NCI-H748 (cell line): ENCODE measurements at regions not wholly inside any gene's neighbourhood (a gene's known extent, or its start where the extent isn't known, plus 50 kb on each side); places are given as distances from the start of the nearest gene placed in this dataset.
A peak's percentile ranks its signal among the peaks of the same experiment; 100 is the strongest.

ENCODE experiments used
- DNase-seq: peaks from one replicate; lab custom pipeline; 2025; ENCODE audit not compliant: unreplicated experiment; lab: John Stamatoyannopoulos, UW

- no peak for DNase-seq
Observed at GRCh38 chr2:100222844-100223243, 80.5 kb upstream of the AFF3 start.

GRCh38 chr2:100218552-100218951, 76.2 kb upstream of the AFF3 start:
- no peak for DNase-seq

DNA sequence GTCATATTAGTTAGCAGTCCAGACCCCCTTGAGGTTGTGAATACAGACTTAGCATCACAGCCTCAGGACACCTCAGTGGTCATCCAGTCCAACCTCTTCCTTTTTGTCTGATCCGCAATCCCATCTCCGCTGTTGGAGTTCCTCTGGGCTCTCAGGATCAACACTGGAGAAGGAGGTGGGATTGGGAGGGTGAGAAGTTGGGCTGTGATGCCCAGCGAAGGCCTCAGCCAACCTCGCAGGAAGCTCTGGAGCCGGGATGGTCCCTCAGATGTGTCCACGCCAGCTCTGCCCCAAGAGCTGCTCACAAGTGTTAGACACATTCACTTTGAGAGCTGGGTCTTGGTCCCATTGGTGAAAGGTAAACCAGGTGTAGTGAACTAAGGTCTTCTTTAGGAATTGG, 74.9 kb upstream of the AFF3 start:
- DNase-seq: no peak

- no peak for DNase-seq
Observed at GRCh38 chr2:100216015-100216414, 73.6 kb upstream of the AFF3 start.

DNA sequence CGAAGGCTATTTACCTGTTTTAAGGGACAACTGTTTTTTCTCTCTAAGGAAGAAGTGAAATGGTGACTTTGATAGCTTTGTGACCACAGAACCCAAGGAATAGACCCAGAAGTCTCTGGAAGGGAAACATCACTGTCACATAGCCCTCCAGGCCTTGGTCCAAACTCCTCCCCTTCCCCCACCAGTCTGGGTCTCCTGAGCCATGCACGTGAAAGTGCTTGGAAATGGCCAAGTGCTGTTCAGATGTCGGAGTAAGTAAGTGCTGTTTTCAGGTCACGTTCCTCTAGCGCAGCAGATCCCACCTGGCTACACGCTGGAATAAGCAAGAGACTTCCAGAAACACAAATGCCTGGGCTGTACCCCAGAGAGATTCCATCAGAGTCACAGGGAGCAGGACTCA, 73.0 kb upstream of the AFF3 start:
- no peak for DNase-seq

- no peak for DNase-seq
Observed at GRCh38 chr2:100214265-100214971, 72.0 kb upstream of the AFF3 start.

- no peak for DNase-seq
Observed at GRCh38 chr2:100213595-100213994, 71.2 kb upstream of the AFF3 start.

DNA sequence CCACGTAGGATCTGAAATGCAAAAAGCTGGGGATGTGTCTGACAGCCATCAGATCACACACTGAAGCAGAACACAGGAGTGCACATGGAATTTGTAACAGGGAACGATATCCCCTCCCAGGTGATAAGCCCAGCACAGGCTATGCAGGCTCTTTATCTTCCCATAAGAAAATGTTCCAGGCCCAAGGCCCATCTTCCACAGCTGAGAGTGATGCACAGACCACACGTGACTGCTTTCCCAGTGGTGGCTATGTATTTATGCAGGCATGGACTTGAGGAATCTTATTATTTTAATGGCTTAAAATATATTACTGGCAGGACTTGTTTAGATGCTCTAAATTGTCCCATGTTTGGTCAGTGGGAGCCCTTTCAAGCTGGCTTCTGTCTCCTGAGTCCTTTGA, 70.5 kb upstream of the AFF3 start:
- DNase-seq: no peak

DNA sequence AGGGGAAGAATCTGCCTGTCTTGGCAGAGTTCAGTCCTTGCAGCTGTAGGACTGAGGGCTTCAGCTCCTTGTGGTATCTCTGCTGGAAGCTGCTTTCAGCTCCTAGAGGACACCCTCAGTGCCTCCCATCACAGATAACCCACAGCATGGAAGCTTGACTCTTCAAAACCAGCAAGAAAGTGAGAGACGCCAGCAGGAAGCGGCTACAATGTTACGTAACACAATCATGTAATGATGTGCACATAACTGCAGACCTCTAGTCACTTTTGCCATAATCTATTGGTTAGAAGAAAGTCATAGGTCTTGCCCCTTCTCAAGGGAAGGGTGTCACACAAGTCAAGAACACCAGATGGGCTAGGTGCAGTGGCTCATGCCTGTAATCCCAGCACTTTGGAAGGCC, 69.1 kb upstream of the AFF3 start:
- DNase-seq: no peak

- no peak for DNase-seq
Observed at GRCh38 chr2:100208141-100208770, 65.9 kb upstream of the AFF3 start.

- no peak for DNase-seq
Observed at GRCh38 chr2:100207411-100207885, 65.1 kb upstream of the AFF3 start.

GRCh38 chr2:100206731-100207255, 64.4 kb upstream of the AFF3 start:
- DNase-seq: no peak

GRCh38 chr2:100205174-100205573, 62.8 kb upstream of the AFF3 start:
- DNase-seq: no peak

DNA sequence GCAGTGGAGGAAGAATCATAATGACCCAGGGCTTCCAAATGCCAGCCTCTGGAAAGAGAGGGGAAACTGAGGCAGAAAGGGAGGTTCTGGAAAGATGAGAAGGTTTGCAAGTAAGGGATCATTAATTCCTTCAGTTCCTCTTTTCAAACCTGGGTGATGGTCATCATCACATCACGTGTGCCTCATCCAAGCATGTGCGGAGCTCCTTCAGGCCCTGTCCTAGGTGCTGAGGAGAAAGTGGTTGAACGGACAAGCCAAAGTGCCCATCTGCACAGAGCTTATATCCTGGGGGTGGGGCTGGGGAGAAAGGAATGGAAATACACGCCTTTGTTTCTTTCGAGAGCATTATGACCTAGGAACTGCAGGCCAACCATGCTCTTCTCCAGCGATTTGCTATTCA, 60.2 kb upstream of the AFF3 start:
- DNase-seq: no peak

GRCh38 chr2:100200985-100201384, 58.6 kb upstream of the AFF3 start:
- no peak for DNase-seq

- DNase-seq: no peak
Observed at GRCh38 chr2:100199421-100199820, 57.0 kb upstream of the AFF3 start.

GRCh38 chr2:100198461-100199230, 56.3 kb upstream of the AFF3 start:
- no peak for DNase-seq

- no peak for DNase-seq
Observed at GRCh38 chr2:100197631-100198153, 55.3 kb upstream of the AFF3 start.

- DNase-seq: no peak
Observed at GRCh38 chr2:100196786-100197494, 54.5 kb upstream of the AFF3 start.

DNA sequence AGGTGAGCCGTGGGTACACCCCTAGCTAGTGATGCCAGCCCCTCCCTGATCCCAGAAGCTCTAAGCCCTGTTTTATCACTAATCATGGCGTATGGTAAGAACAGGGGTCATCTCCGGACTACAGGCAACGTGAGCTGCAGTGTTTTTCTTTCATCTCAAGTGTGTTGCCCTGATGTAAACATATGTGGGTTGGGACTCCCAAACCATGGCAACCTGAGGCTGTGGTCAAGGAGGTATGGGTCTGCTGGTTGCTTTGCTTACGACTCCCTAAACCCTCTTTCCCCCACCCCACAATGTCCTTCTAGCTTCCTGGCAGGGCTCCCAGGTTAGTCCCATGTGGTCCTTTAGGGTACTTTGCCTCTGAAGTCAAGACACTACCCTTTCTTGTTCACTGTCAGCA, 53.6 kb upstream of the AFF3 start:
- DNase-seq: peak; percentile 3

- no peak for DNase-seq
Observed at GRCh38 chr2:100194951-100195350, 52.6 kb upstream of the AFF3 start.
